Activated CD4-positive, alpha-beta T cell treated with anti-CD3 and anti-CD28 coated beads for 36 hours (primary cell): ENCODE measurements at regions not wholly inside any gene's neighbourhood (a gene's known extent, or its start where the extent isn't known, plus 50 kb on each side); places are given as distances from the start of the nearest gene placed in this dataset.

Experiments used
- ATAC-seq: fragments of 200-7000 bp; cut with Tn5 transposase; one replicate; pipeline ENCODE4 v1.10.0; 2021; ENCODE audit warnings: mild to moderate bottlenecking, moderate library complexity
- CTCF ChIA-PET: fragments of 350-600 bp; sonication (Branson Sonifier 250); formaldehyde crosslinking; loops from one replicate; lab custom pipeline; 2021; ENCODE audit warnings: antibody characterized with exemption; lab: Charles Lee
- POLR2A ChIA-PET: fragments of 350-600 bp; sonication (Branson Sonifier 250); formaldehyde crosslinking; loops from one replicate; lab custom pipeline; 2021; ENCODE audit warnings: antibody characterized with exemption, inconsistent platforms; lab: Charles Lee
- DNase-seq: peaks from one replicate; pipeline ENCODE4 v3.0.0-alpha.2; 2020
- H3K27ac Mint-ChIP-seq: one replicate; pipeline ENCODE4 v1.8.0; 2021; ENCODE audit warnings: mixed read lengths
- H3K27me3 Mint-ChIP-seq: one replicate; pipeline ENCODE4 v1.8.0; 2021; ENCODE audit warnings: mixed read lengths
- H3K36me3 Mint-ChIP-seq: one replicate; pipeline ENCODE4 v1.8.0; 2021; ENCODE audit warnings: low read depth, mixed read lengths
- H3K4me1 Mint-ChIP-seq: one replicate; pipeline ENCODE4 v1.8.0; 2021; ENCODE audit warnings: mixed read lengths
- H3K4me3 Mint-ChIP-seq: one replicate; pipeline ENCODE4 v1.8.0; 2021; ENCODE audit warnings: mild to moderate bottlenecking, moderate library complexity, mixed read lengths
- H3K9me3 Mint-ChIP-seq: one replicate; pipeline ENCODE4 v1.8.0; 2021; ENCODE audit warnings: low read depth, mixed read lengths
- intact Hi-C, 2 experiments: fragments of 100-400 bp; cut with DNase I in 1 of 2; cut with micrococcal nuclease in 1 of 2; formaldehyde crosslinking; loops; one replicate each; pipeline versions ENCODE4 v1.14.2 to v1.15.1; 2022 to 2024; cut with DNase I, micrococcal nuclease

- DNase-seq (no peak), ATAC-seq (no peak)
- no peak overlapping the region for H3K4me3 Mint-ChIP-seq
- H3K9me3 Mint-ChIP-seq, result peaks cover 2% of the 10 kb centered on the region
- CTCF ChIA-PET, result no interaction called here
- intact Hi-C loops, result no loop called here
- no peaks in the 10 kb centered on the region for H3K36me3 Mint-ChIP-seq
- POLR2A ChIA-PET, result no interaction called here
- no peaks in the 10 kb centered on the region for H3K27me3 Mint-ChIP-seq
- H3K27ac Mint-ChIP-seq, result no peak overlapping the region
- no peaks in the 10 kb centered on the region for H3K4me1 Mint-ChIP-seq
These were observed 594.0 kb upstream of the RGS18 start for GRCh38 chr1:191564275-191564674.

- intact Hi-C loops, result no loop called here
- Mint-ChIP-seq H3K36me3 (no peaks in the 10 kb centered on the region), H3K4me3 (no peak overlapping the region), H3K4me1 (no peaks in the 10 kb centered on the region), H3K27me3 (no peaks in the 10 kb centered on the region), H3K27ac (no peak overlapping the region), H3K9me3 (peaks cover 3% of the 10 kb centered on the region)
- DNase-seq (no peak), ATAC-seq (no peak)
- ChIA-PET CTCF (no interaction called here), POLR2A (no interaction called here)
These were observed 585.8 kb upstream of the RGS18 start for GRCh38 chr1:191572479-191572878.

GRCh38 chr1:191575180-191575579 is 583.1 kb upstream of the RGS18 start:
- H3K27me3 Mint-ChIP-seq, result no peaks in the 10 kb centered on the region
- intact Hi-C loops, result no loop called here

GRCh38 chr1:191575746-191576145 is 582.5 kb upstream of the RGS18 start:
- ChIA-PET POLR2A (no interaction called here), CTCF (no interaction called here)
- intact Hi-C loops, result no loop called here
- ATAC-seq (no peak), DNase-seq (no peak)
- Mint-ChIP-seq H3K9me3 (peaks cover 3% of the 10 kb centered on the region), H3K4me3 (no peak overlapping the region), H3K27ac (no peak overlapping the region), H3K4me1 (no peaks in the 10 kb centered on the region), H3K27me3 (no peaks in the 10 kb centered on the region), H3K36me3 (no peaks in the 10 kb centered on the region)

More at GRCh38 chr1:191575180-191575579, 583.1 kb upstream of the RGS18 start:
- H3K27ac Mint-ChIP-seq, result no peak overlapping the region
- no peak for DNase-seq
- H3K4me3 Mint-ChIP-seq, result no peak overlapping the region
- H3K9me3 Mint-ChIP-seq, result peaks cover 3% of the 10 kb centered on the region
- CTCF ChIA-PET, result no interaction called here
- no peak for ATAC-seq
- no peaks in the 10 kb centered on the region for H3K36me3 Mint-ChIP-seq
- POLR2A ChIA-PET, result no interaction called here
- H3K4me1 Mint-ChIP-seq, result no peaks in the 10 kb centered on the region

- Mint-ChIP-seq H3K36me3 (no peaks in the 10 kb centered on the region), H3K4me1 (no peaks in the 10 kb centered on the region), H3K9me3 (peaks cover 3% of the 10 kb centered on the region), H3K4me3 (no peak overlapping the region), H3K27me3 (no peaks in the 10 kb centered on the region), H3K27ac (no peak overlapping the region)
- ATAC-seq (no peak), DNase-seq (no peak)
- ChIA-PET POLR2A (no interaction called here), CTCF (no interaction called here)
- intact Hi-C loops, result no loop called here
These were observed 581.0 kb upstream of the RGS18 start for GRCh38 chr1:191577213-191577612.

- CTCF ChIA-PET, result no interaction called here
These were observed 580.0 kb upstream of the RGS18 start for GRCh38 chr1:191578281-191578680.

GRCh38 chr1:191579019-191579418 is 579.2 kb upstream of the RGS18 start:
- no peak for DNase-seq
- intact Hi-C loops, result no loop called here
- Mint-ChIP-seq H3K36me3 (no peaks in the 10 kb centered on the region), H3K27ac (no peak overlapping the region), H3K27me3 (no peaks in the 10 kb centered on the region), H3K4me3 (no peak overlapping the region), H3K9me3 (peaks cover 3% of the 10 kb centered on the region), H3K4me1 (no peaks in the 10 kb centered on the region)
- no peak for ATAC-seq
- CTCF ChIA-PET, result no interaction called here
- POLR2A ChIA-PET, result no interaction called here

More at GRCh38 chr1:191578281-191578680, 580.0 kb upstream of the RGS18 start:
- no peak for DNase-seq
- no peaks in the 10 kb centered on the region for H3K4me1 Mint-ChIP-seq
- H3K36me3 Mint-ChIP-seq, result no peaks in the 10 kb centered on the region
- H3K4me3 Mint-ChIP-seq, result no peak overlapping the region
- H3K9me3 Mint-ChIP-seq, result peaks cover 3% of the 10 kb centered on the region
- H3K27me3 Mint-ChIP-seq, result no peaks in the 10 kb centered on the region
- intact Hi-C loops, result no loop called here
- no peak for ATAC-seq
- H3K27ac Mint-ChIP-seq, result no peak overlapping the region
- POLR2A ChIA-PET, result no interaction called here

GRCh38 chr1:191582169-191582568 is 576.1 kb upstream of the RGS18 start:
- H3K4me3 Mint-ChIP-seq, result no peak overlapping the region
- peaks cover 6% of the 10 kb centered on the region for H3K9me3 Mint-ChIP-seq
- ChIA-PET POLR2A (no interaction called here), CTCF (no interaction called here)
- no peaks in the 10 kb centered on the region for H3K27me3 Mint-ChIP-seq
- no peak overlapping the region for H3K27ac Mint-ChIP-seq
- intact Hi-C loops, result no loop called here
- no peaks in the 10 kb centered on the region for H3K4me1 Mint-ChIP-seq
- no peaks in the 10 kb centered on the region for H3K36me3 Mint-ChIP-seq
- ATAC-seq (no peak), DNase-seq (no peak)

- Mint-ChIP-seq H3K4me1 (no peaks in the 10 kb centered on the region), H3K27me3 (no peaks in the 10 kb centered on the region), H3K4me3 (no peak overlapping the region), H3K36me3 (no peaks in the 10 kb centered on the region), H3K27ac (no peak overlapping the region), H3K9me3 (peaks cover 5% of the 10 kb centered on the region)
- ChIA-PET CTCF (interaction anchor here (0.7 kb wide), 1 partner anchor 820 kb away, joined by 3 read pairs; no protein-coding TSS in a partner anchor), POLR2A (interaction anchor here (0.7 kb wide), 1 partner anchor 813 kb away, joined by 4 read pairs; no protein-coding TSS in a partner anchor)
- ATAC-seq, result no peak
- DNase-seq, result no peak
- intact Hi-C loops, result no loop called here
These were observed 573.2 kb upstream of the RGS18 start for GRCh38 chr1:191585095-191585494.

- POLR2A ChIA-PET, result no interaction called here
- Mint-ChIP-seq H3K27ac (no peak overlapping the region), H3K27me3 (no peaks in the 10 kb centered on the region), H3K9me3 (peaks cover 5% of the 10 kb centered on the region), H3K36me3 (no peaks in the 10 kb centered on the region), H3K4me1 (no peaks in the 10 kb centered on the region), H3K4me3 (no peak overlapping the region)
- DNase-seq (no peak), ATAC-seq (no peak)
- intact Hi-C loops, result no loop called here
- CTCF ChIA-PET, result interaction anchor here (1.0 kb wide), 1 partner anchor 14 kb away, joined by 3 read pairs; no protein-coding TSS in a partner anchor
These were observed 569.4 kb upstream of the RGS18 start for GRCh38 chr1:191588905-191589304.

- intact Hi-C loops, result no loop called here
- Mint-ChIP-seq H3K27ac (no peak overlapping the region), H3K27me3 (no peaks in the 10 kb centered on the region), H3K9me3 (peaks cover 5% of the 10 kb centered on the region), H3K4me1 (no peaks in the 10 kb centered on the region), H3K36me3 (no peaks in the 10 kb centered on the region), H3K4me3 (no peak overlapping the region)
- ATAC-seq, result no peak
- DNase-seq, result no peak
- CTCF ChIA-PET, result interaction anchor here (1.0 kb wide), 1 partner anchor 13 kb away, joined by 3 read pairs; no protein-coding TSS in a partner anchor
- POLR2A ChIA-PET, result no interaction called here
These were observed 568.7 kb upstream of the RGS18 start for GRCh38 chr1:191589536-191589935.

- CTCF ChIA-PET, result no interaction called here
These were observed 567.7 kb upstream of the RGS18 start for GRCh38 chr1:191590578-191590977.

More at GRCh38 chr1:191590578-191590977, 567.7 kb upstream of the RGS18 start:
- Mint-ChIP-seq H3K4me1 (no peaks in the 10 kb centered on the region), H3K4me3 (no peak overlapping the region), H3K27me3 (no peaks in the 10 kb centered on the region), H3K36me3 (no peaks in the 10 kb centered on the region), H3K27ac (no peak overlapping the region), H3K9me3 (peaks cover 5% of the 10 kb centered on the region)
- DNase-seq, result no peak
- ATAC-seq, result no peak
- intact Hi-C loops, result no loop called here
- POLR2A ChIA-PET, result no interaction called here
